HL-60 (cell line): ENCODE measurements at regions not wholly inside any gene's neighbourhood (a gene's known extent, or its start where the extent isn't known, plus 50 kb on each side); places are given as distances from the start of the nearest gene placed in this dataset.

Experiments
- CTCF ChIP-seq: IDR thresholded peaks from one replicate; pipeline ENCODE4 v1.5.1; 2011; ENCODE audit warnings: low read length, control low read depth, inconsistent platforms; ENCODE audit not compliant: insufficient read depth
- GABPA ChIP-seq: IDR thresholded peaks from 2 replicates; pipeline ENCODE4 v1.6.1; 2012; ENCODE audit warnings: low read depth

GRCh38 chr1:209063767-209064659 is 519.5 kb upstream of the CAMK1G start:
- TF ChIP-seq GABPA: no peak
- no peak for TF ChIP-seq CTCF
